Retinal pigment epithelial cell (primary cell): ENCODE measurements at regions not wholly inside any gene's neighbourhood (a gene's known extent, or its start where the extent isn't known, plus 50 kb on each side); places are given as distances from the start of the nearest gene placed in this dataset.

Source experiments
- DNase-seq: peaks from one replicate; pipeline ENCODE4 v3.0.0-alpha.2; 2010; ENCODE audit warnings: low read depth
- H3K4me3 ChIP-seq: 2 replicates; pipeline ENCODE4 v1.5.1; 2011; ENCODE audit warnings: mild to moderate bottlenecking, low read length, control low read depth, moderate library complexity
- TF ChIP-seq, protein P1 (sequence below): conservative IDR thresholded peaks from 2 replicates; pipeline ENCODE4 v1.5.1; 2011; ENCODE audit warnings: low read depth, low read length, control low read depth, inconsistent platforms

DNA sequence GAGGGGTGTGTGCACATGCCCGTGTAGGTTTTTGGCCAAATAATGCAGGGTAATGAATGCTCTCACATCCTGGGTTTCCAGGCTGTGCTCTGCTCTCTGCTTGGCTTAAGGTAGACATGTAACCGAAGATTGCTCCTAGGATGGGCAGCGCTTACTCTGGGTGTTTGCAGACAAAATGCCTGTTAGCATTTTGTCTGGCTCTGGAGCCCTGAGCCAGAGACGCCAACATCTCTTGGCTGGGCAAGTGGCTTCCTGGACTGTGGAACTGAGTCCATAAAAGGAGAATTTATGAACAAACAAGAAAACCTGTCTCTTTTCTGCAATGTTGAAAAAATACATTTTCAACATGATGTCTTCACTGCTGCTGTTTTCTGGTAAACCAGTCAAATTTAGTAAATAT, 96.0 kb upstream of the TSPAN2 start:
- H3K4me3 ChIP-seq, result no peak overlapping the region
- TF ChIP-seq, protein P1, sequence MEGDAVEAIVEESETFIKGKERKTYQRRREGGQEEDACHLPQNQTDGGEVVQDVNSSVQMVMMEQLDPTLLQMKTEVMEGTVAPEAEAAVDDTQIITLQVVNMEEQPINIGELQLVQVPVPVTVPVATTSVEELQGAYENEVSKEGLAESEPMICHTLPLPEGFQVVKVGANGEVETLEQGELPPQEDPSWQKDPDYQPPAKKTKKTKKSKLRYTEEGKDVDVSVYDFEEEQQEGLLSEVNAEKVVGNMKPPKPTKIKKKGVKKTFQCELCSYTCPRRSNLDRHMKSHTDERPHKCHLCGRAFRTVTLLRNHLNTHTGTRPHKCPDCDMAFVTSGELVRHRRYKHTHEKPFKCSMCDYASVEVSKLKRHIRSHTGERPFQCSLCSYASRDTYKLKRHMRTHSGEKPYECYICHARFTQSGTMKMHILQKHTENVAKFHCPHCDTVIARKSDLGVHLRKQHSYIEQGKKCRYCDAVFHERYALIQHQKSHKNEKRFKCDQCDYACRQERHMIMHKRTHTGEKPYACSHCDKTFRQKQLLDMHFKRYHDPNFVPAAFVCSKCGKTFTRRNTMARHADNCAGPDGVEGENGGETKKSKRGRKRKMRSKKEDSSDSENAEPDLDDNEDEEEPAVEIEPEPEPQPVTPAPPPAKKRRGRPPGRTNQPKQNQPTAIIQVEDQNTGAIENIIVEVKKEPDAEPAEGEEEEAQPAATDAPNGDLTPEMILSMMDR, result no peak
- no peak for DNase-seq

- TF ChIP-seq, protein P1, result no peak
- no peak for DNase-seq
- no peak overlapping the region for H3K4me3 ChIP-seq
These were observed 95.6 kb upstream of the TSPAN2 start for GRCh38 chr1:115184951-115185331.

DNA sequence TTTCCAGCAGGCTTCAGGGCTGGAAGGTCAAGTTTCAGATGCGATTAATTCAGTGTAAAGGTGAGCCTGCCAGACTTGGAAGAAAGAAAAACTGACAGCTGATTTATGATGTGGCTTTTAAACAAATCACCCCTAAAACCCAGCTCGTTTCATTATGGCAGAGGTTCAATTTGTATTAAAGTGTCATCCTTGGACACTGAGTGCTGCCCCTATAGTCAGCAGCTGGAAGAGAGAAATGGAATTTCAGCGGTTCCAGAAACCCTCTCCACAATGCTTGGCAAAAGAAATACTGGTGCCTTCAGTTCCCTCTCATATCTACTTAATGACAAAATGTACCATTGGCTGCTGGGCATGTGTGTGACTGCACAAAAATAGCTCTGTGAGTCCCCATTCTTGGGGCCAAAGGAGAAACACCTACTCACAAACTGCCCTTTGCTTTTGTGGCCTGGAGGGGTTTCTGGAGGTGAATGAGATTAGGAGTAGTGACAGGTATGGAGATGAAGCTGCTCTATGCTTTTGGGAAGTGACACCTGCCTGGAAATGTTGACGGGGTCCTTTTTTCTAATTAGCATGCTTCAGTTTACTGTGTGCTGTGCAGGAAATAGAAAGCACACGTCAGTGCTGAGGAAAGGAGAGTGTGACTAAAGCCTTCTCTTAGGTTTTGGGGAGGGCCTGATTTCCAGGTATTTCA, 95.1 kb upstream of the TSPAN2 start:
- no peak for DNase-seq
- H3K4me3 ChIP-seq, result no peak overlapping the region
- TF ChIP-seq, protein P1, result no peak

GRCh38 chr1:115183721-115184259, 94.5 kb upstream of the TSPAN2 start:
- no peak for DNase-seq
- TF ChIP-seq, protein P1, result no peak
- H3K4me3 ChIP-seq, result no peak overlapping the region

GRCh38 chr1:115183158-115183557, 93.9 kb upstream of the TSPAN2 start:
- no peak for DNase-seq
- TF ChIP-seq, protein P1, result no peak
- no peak overlapping the region for H3K4me3 ChIP-seq

DNA sequence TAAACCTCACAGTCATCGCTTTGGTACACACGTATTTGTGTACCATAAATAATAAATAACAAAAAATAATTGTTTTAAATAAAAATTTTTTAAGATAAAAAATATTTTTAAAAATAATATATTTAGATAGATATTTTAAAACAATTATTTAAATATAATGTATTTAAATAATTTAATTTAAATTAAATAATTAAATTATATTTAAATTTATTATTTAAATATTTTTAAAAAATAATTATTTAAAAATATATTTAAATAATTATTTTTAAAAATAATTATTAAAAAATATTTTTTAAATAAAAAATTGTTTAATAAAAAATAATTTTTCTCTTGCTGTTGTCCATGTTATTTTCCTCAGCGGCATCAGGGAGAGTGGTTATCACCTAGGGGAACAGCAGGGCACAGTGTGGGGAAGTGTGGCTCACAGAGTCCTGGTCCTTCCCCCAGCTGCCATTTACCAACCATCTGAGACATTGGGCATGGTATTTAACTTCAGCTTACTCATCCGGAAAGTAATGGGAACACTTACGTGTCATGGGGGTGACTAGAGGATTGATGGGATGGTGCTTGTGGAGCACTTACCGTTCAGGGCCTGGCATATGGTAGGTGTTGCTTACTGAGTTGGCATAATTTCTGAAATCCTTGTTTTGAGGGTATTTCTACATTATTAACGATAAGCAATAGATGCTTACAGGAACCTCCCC, 92.9 kb upstream of the TSPAN2 start:
- no peak for DNase-seq
- TF ChIP-seq, protein P1, result no peak
- no peak overlapping the region for H3K4me3 ChIP-seq

DNA sequence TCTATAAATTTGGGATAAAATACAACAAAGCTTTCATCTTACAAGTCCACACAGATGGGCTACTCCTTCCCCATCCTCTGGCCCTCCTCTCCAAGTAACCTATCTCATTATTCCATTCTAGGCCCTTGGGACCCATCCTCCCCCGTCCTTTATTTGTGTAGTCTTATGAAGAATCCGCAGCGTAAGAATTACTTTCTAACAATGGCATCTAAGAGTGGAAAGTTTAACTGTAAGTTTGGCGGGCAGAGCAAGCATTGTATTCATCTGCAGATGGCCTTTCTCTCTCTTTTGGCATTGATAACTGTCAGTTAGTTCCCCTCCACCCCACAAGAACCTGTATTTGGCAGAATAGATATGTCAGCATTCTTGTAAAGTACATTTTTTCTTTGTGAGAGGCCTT, 91.9 kb upstream of the TSPAN2 start:
- no peak overlapping the region for H3K4me3 ChIP-seq
- TF ChIP-seq, protein P1, result no peak
- no peak for DNase-seq
